Right lobe of liver (tissue), 4 donors: ENCODE measurements at regions not wholly inside any gene's neighbourhood (a gene's known extent, or its start where the extent isn't known, plus 50 kb on each side); places are given as distances from the start of the nearest gene placed in this dataset.

ENCODE experiments used
- POLR2A ChIP-seq: fragments of 450-650 bp; IDR thresholded peaks from one replicate; pipeline ENCODE4 v1.6.1; 2017; ENCODE audit warnings: antibody characterized with exemption, mild to moderate bottlenecking
- TF ChIP-seq, protein P1 (sequence below), 4 donors: fragments of 200-600 bp in 3 of 4; fragments of 450-650 bp in 1 of 4; IDR thresholded peaks; one replicate each; pipeline versions ENCODE4 v1.5.1 to v1.8.0; 2016 to 2022; ENCODE audit warnings: antibody characterized with exemption in 4 of 4, mild to moderate bottlenecking in 2 of 4
- donor health status: DM: no; HTN: no; CAD: no.
- donor health status: DM: no; HTN: no; CAD: no.
- donor health status: DM: no; HTN: yes; CAD: no.

DNA sequence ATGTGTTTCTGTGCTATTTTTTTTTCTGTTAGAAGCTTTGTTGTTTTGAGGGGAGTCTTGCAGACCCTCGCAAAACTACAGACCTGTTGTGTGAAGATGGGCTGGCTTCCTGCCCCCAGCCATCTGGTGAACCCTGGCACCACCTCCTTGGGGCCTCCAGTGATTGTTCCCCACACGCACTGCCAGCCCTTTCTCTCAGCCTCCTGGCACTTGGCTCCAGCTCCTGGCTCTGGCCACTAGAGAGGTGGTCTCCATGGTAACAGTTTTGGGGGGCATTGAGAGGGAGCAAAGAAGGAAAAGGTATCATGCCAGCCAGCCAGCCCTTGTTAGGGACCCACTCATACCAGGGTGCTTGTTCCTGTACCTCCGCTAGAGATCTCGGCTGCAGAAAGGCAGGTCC is 176.4 kb upstream of the RPH3A start:
- TF ChIP-seq, protein P1, sequence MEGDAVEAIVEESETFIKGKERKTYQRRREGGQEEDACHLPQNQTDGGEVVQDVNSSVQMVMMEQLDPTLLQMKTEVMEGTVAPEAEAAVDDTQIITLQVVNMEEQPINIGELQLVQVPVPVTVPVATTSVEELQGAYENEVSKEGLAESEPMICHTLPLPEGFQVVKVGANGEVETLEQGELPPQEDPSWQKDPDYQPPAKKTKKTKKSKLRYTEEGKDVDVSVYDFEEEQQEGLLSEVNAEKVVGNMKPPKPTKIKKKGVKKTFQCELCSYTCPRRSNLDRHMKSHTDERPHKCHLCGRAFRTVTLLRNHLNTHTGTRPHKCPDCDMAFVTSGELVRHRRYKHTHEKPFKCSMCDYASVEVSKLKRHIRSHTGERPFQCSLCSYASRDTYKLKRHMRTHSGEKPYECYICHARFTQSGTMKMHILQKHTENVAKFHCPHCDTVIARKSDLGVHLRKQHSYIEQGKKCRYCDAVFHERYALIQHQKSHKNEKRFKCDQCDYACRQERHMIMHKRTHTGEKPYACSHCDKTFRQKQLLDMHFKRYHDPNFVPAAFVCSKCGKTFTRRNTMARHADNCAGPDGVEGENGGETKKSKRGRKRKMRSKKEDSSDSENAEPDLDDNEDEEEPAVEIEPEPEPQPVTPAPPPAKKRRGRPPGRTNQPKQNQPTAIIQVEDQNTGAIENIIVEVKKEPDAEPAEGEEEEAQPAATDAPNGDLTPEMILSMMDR (IDR thresholded peaks at IDR 0.05) = no peak
- TF ChIP-seq POLR2A = no peak
